ENCODE measurements at regions not wholly inside any gene's neighbourhood (a gene's known extent, or its start where the extent isn't known, plus 50 kb on each side); places are given as distances from the start of the nearest gene placed in this dataset.

GRCh38 chr10:104580321-104580720, 60.8 kb upstream of the SORCS3 start:
- 60% methylated on average over 13 of the region's 13 CpGs for WGBS (ENCODE audit: low lambda C conversion rate, missing lambda C conversion rate)

GRCh38 chr10:104580774-104581675, 60.1 kb upstream of the SORCS3 start:
- peaks cover 22% of the 10 kb centered on the region for H3K27me3 ChIP-seq
- H4K20me1 ChIP-seq (ENCODE audit: insufficient read depth, poor library complexity, severe bottlenecking), result no peaks in the 10 kb centered on the region
- no peaks in the 10 kb centered on the region for H3K9me2 ChIP-seq (replicated peaks; ENCODE audit: insufficient read depth)
- no peaks in the 10 kb centered on the region for H3K4me1 ChIP-seq (ENCODE audit: insufficient read depth)
- WGBS (ENCODE audit: low lambda C conversion rate, missing lambda C conversion rate), result 46% methylated on average over 20 of the region's 20 CpGs
- H3K9me3 ChIP-seq (ENCODE audit: low read depth), result no peaks in the 10 kb centered on the region
- H2AFZ ChIP-seq, result no peak overlapping the region
- H3K4me3 ChIP-seq, result no peak overlapping the region
- H3K36me3 ChIP-seq (replicated peaks; ENCODE audit: insufficient read depth, low read depth), result no peaks in the 10 kb centered on the region
- peak; percentile 88 for DNase-seq (ENCODE audit: low spot score)
- TF ChIP-seq EZH2 (IDR thresholded peaks at IDR 0.05; ENCODE audit: borderline replicate concordance), result no peak
- no peak for TF ChIP-seq EZH2phosphoT487 (IDR thresholded peaks at IDR 0.05; ENCODE audit: low read depth, severe bottlenecking, unreplicated experiment)
- TF ChIP-seq, protein P1, sequence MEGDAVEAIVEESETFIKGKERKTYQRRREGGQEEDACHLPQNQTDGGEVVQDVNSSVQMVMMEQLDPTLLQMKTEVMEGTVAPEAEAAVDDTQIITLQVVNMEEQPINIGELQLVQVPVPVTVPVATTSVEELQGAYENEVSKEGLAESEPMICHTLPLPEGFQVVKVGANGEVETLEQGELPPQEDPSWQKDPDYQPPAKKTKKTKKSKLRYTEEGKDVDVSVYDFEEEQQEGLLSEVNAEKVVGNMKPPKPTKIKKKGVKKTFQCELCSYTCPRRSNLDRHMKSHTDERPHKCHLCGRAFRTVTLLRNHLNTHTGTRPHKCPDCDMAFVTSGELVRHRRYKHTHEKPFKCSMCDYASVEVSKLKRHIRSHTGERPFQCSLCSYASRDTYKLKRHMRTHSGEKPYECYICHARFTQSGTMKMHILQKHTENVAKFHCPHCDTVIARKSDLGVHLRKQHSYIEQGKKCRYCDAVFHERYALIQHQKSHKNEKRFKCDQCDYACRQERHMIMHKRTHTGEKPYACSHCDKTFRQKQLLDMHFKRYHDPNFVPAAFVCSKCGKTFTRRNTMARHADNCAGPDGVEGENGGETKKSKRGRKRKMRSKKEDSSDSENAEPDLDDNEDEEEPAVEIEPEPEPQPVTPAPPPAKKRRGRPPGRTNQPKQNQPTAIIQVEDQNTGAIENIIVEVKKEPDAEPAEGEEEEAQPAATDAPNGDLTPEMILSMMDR (IDR thresholded peaks at IDR 0.05; ENCODE audit: poor library complexity), result peak; percentile 88
- no peak overlapping the region for H3K27ac ChIP-seq
- H3K79me2 ChIP-seq, result no peaks in the 10 kb centered on the region
- H3K4me2 ChIP-seq, result peak overlapping the region; percentile 57

More at GRCh38 chr10:104580321-104580720, 60.8 kb upstream of the SORCS3 start:
- H2AFZ ChIP-seq, result no peak overlapping the region
- no peaks in the 10 kb centered on the region for H3K9me2 ChIP-seq (replicated peaks; ENCODE audit: insufficient read depth)
- H3K4me1 ChIP-seq (ENCODE audit: insufficient read depth), result no peaks in the 10 kb centered on the region
- no peaks in the 10 kb centered on the region for H3K36me3 ChIP-seq (replicated peaks; ENCODE audit: insufficient read depth, low read depth)
- no peak for DNase-seq (ENCODE audit: low spot score)
- no peaks in the 10 kb centered on the region for H3K9me3 ChIP-seq (ENCODE audit: low read depth)
- H3K27me3 ChIP-seq, result peaks cover 20% of the 10 kb centered on the region
- H4K20me1 ChIP-seq (ENCODE audit: insufficient read depth, poor library complexity, severe bottlenecking), result no peaks in the 10 kb centered on the region
- no peak overlapping the region for H3K4me3 ChIP-seq
- peak overlapping the region; percentile 57 for H3K4me2 ChIP-seq
- H3K79me2 ChIP-seq, result no peaks in the 10 kb centered on the region
- H3K27ac ChIP-seq, result no peak overlapping the region
- no peak for TF ChIP-seq EZH2phosphoT487 (IDR thresholded peaks at IDR 0.05; ENCODE audit: low read depth, severe bottlenecking, unreplicated experiment)
- TF ChIP-seq, protein P1 (IDR thresholded peaks at IDR 0.05; ENCODE audit: poor library complexity), result no peak
- TF ChIP-seq EZH2 (IDR thresholded peaks at IDR 0.05; ENCODE audit: borderline replicate concordance), result no peak

GRCh38 chr10:104581884-104582601, 59.0 kb upstream of the SORCS3 start:
- no peaks in the 10 kb centered on the region for H3K79me2 ChIP-seq
- 91% methylated on average over 5 of the region's 5 CpGs for WGBS (ENCODE audit: low lambda C conversion rate, missing lambda C conversion rate)
- no peaks in the 10 kb centered on the region for H3K9me3 ChIP-seq (ENCODE audit: low read depth)
- DNase-seq (ENCODE audit: low spot score), result no peak
- H2AFZ ChIP-seq, result no peak overlapping the region
- H3K27me3 ChIP-seq, result peaks cover 22% of the 10 kb centered on the region
- no peaks in the 10 kb centered on the region for H3K4me1 ChIP-seq (ENCODE audit: insufficient read depth)
- no peaks in the 10 kb centered on the region for H3K9me2 ChIP-seq (replicated peaks; ENCODE audit: insufficient read depth)
- no peak overlapping the region for H3K4me3 ChIP-seq
- H3K27ac ChIP-seq, result no peak overlapping the region
- H3K4me2 ChIP-seq, result no peak overlapping the region
- H4K20me1 ChIP-seq (ENCODE audit: insufficient read depth, poor library complexity, severe bottlenecking), result no peaks in the 10 kb centered on the region
- TF ChIP-seq EZH2phosphoT487 (IDR thresholded peaks at IDR 0.05; ENCODE audit: low read depth, severe bottlenecking, unreplicated experiment), result no peak
- TF ChIP-seq, protein P1 (IDR thresholded peaks at IDR 0.05; ENCODE audit: poor library complexity), result no peak
- TF ChIP-seq EZH2 (IDR thresholded peaks at IDR 0.05; ENCODE audit: borderline replicate concordance), result no peak
- H3K36me3 ChIP-seq (replicated peaks; ENCODE audit: insufficient read depth, low read depth), result no peaks in the 10 kb centered on the region

Data from hepatocyte (in vitro differentiated cells).